C4-2B (cell line): ENCODE measurements at regions not wholly inside any gene's neighbourhood (a gene's known extent, or its start where the extent isn't known, plus 50 kb on each side); places are given as distances from the start of the nearest gene placed in this dataset.

Source experiments
- H3K27ac ChIP-seq: fragments of 450-650 bp; 2 replicates; pipeline ENCODE4 v1.5.1; 2017
- ZFX ChIP-seq: fragments of 450-650 bp; IDR thresholded peaks from 2 replicates; pipeline ENCODE4 v1.6.1; 2017
- TF ChIP-seq, protein P1 (sequence below): fragments of 450-650 bp; conservative IDR thresholded peaks from 2 replicates; pipeline ENCODE4 v1.5.1; 2017; ENCODE audit warnings: mild to moderate bottlenecking

- H3K27ac ChIP-seq, result no peak overlapping the region
- TF ChIP-seq, protein P1, sequence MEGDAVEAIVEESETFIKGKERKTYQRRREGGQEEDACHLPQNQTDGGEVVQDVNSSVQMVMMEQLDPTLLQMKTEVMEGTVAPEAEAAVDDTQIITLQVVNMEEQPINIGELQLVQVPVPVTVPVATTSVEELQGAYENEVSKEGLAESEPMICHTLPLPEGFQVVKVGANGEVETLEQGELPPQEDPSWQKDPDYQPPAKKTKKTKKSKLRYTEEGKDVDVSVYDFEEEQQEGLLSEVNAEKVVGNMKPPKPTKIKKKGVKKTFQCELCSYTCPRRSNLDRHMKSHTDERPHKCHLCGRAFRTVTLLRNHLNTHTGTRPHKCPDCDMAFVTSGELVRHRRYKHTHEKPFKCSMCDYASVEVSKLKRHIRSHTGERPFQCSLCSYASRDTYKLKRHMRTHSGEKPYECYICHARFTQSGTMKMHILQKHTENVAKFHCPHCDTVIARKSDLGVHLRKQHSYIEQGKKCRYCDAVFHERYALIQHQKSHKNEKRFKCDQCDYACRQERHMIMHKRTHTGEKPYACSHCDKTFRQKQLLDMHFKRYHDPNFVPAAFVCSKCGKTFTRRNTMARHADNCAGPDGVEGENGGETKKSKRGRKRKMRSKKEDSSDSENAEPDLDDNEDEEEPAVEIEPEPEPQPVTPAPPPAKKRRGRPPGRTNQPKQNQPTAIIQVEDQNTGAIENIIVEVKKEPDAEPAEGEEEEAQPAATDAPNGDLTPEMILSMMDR, result no peak
- TF ChIP-seq ZFX, result no peak
Measured at GRCh38 chr13:68050761-68051160, 820.6 kb upstream of the PCDH9 start.

DNA sequence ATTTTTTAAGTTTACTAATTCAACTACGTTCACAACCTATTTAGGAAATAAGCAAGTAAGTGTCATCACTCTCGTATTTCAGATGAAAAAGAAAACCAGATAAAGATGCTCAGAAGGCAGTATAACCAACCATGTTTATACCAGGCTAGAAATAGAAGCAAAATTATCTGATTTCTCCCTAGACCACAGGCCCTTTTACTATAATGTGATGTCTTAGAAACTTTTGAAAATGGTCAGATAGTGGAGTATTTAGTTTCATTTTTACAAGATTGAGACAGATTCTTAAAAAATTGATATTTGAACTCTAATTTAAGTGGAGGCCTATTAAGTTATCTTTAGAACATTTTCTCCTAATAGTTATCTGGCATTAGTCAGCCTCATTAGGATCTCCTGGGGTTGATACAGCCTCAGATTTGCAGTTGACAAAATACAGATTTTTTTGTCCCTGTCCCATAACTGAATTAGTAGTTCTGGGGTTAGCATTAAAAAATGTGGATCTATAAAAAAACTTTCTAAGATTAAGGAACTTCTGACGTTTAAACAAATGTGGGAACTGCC lies 818.7 kb upstream of the PCDH9 start:
- no peak overlapping the region for H3K27ac ChIP-seq
- TF ChIP-seq ZFX, result no peak
- TF ChIP-seq, protein P1, result no peak

DNA sequence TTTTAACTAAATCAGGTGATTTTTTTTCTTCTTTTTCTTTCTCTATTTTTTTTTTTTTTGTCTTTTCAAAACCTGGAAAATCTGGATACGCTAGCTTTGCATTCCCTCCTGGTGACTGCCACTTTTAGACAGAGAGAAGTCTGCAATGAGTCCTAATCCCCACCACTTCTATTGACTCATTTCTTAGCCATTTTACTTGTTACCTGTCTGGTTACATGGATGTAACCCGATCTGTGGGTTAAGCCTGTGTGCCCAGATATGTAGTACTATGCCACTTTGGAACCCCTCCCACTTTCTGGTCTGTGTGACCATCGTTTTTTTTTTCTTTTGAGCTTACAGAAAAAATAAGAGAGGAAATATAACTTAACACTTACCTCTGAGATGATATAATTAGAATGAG lies 817.8 kb upstream of the PCDH9 start:
- no peak overlapping the region for H3K27ac ChIP-seq
- TF ChIP-seq, protein P1, result no peak
- TF ChIP-seq ZFX, result no peak

DNA sequence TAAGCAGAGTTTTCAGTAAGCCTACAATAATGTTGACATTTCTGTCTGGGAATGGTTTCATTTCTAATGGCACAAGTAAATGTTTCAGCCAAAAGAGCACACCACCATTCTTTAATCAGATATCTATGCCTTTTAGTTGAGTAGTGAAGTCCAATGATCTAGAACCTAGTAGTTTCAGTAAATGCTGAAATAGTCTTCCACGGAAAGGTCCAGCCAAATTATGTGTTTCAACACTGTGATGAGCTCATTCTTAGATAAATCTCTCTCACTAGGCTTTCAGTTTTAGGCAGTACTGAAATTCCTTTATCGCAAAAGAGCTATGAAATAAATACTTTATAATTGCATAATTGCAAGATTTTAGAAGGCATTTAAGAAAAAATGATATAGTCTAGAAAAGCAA lies 816.8 kb upstream of the PCDH9 start:
- H3K27ac ChIP-seq, result no peak overlapping the region
- TF ChIP-seq ZFX, result no peak
- TF ChIP-seq, protein P1, result no peak

GRCh38 chr13:68030152-68030809 lies 800.1 kb upstream of the PCDH9 start:
- no peak overlapping the region for H3K27ac ChIP-seq
- no peak for TF ChIP-seq ZFX
- TF ChIP-seq, protein P1, result no peak

- H3K27ac ChIP-seq, result no peak overlapping the region
- TF ChIP-seq, protein P1, result no peak
- no peak for TF ChIP-seq ZFX
Measured at GRCh38 chr13:68028701-68029100, 798.6 kb upstream of the PCDH9 start.

GRCh38 chr13:68027306-68027705 lies 797.2 kb upstream of the PCDH9 start:
- H3K27ac ChIP-seq, result no peak overlapping the region
- TF ChIP-seq ZFX, result no peak

- no peak for TF ChIP-seq ZFX
- TF ChIP-seq, protein P1, result no peak
- H3K27ac ChIP-seq, result no peak overlapping the region
Measured at GRCh38 chr13:68026077-68026476, 795.9 kb upstream of the PCDH9 start.
